ENCODE measurements at regions not wholly inside any gene's neighbourhood (a gene's known extent, or its start where the extent isn't known, plus 50 kb on each side); places are given as distances from the start of the nearest gene placed in this dataset.

DNA sequence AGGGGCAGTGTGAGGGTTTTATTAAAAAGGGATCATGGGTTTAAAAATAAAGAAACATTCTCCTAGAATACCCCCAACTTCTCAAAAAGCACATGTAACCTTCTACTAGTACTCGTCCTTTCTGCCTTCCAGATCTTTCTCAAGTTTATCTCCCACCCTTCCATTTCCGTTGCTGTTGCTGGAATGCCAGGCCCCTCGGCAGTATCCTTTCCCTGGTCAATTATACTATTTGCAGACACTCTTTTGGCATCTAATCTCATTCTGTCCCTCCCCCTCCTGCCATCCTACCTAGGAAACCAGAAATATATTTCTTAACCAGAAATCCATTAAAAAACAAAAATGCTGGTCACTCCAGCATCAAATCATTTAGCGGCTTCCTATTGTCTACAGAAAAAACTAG, 198.2 kb upstream of the ATP2B1 start:
- H3K36me3 Mint-ChIP-seq, result no peaks in the 10 kb centered on the region
- H3K27me3 Mint-ChIP-seq, result no peaks in the 10 kb centered on the region
- no peaks in the 10 kb centered on the region for H3K4me1 Mint-ChIP-seq (ENCODE audit: unreplicated experiment)
- H3K4me3 Mint-ChIP-seq, result no peak overlapping the region
- TF ChIP-seq, protein P1, sequence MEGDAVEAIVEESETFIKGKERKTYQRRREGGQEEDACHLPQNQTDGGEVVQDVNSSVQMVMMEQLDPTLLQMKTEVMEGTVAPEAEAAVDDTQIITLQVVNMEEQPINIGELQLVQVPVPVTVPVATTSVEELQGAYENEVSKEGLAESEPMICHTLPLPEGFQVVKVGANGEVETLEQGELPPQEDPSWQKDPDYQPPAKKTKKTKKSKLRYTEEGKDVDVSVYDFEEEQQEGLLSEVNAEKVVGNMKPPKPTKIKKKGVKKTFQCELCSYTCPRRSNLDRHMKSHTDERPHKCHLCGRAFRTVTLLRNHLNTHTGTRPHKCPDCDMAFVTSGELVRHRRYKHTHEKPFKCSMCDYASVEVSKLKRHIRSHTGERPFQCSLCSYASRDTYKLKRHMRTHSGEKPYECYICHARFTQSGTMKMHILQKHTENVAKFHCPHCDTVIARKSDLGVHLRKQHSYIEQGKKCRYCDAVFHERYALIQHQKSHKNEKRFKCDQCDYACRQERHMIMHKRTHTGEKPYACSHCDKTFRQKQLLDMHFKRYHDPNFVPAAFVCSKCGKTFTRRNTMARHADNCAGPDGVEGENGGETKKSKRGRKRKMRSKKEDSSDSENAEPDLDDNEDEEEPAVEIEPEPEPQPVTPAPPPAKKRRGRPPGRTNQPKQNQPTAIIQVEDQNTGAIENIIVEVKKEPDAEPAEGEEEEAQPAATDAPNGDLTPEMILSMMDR (conservative IDR thresholded peaks at IDR 0.05), result no peak
- H3K9me3 Mint-ChIP-seq, result peaks cover 18% of the 10 kb centered on the region
- H3K27ac Mint-ChIP-seq, result no peak overlapping the region
- DNase-seq (ENCODE audit: extremely low spot score, unreplicated experiment), result no peak

DNA sequence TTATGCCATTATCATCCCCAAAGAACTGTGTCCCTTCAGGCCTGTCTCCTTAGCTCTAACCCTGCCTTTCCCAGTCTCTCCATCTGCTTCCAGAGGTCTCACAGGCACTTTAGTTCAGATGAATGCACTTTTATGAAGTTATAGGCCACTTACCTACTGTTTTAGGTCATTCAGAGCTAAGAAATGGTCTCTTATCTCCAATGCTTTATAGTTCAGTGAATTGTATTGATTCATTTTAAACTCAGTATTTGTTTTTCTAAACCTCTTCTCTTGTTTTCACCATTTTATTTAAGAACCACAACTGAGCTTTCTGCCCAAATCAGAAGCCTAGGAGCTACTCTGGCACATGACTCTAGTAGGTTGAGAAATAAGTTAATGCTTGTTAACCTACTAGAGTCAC, 197.5 kb upstream of the ATP2B1 start:
- DNase-seq (ENCODE audit: extremely low spot score, unreplicated experiment), result no peak
- Mint-ChIP-seq H3K27me3 (no peaks in the 10 kb centered on the region), H3K36me3 (no peaks in the 10 kb centered on the region), H3K27ac (no peak overlapping the region), H3K4me1 (ENCODE audit: unreplicated experiment) (no peaks in the 10 kb centered on the region), H3K9me3 (peaks cover 15% of the 10 kb centered on the region), H3K4me3 (no peak overlapping the region)
- TF ChIP-seq, protein P1 (conservative IDR thresholded peaks at IDR 0.05), result no peak

DNA sequence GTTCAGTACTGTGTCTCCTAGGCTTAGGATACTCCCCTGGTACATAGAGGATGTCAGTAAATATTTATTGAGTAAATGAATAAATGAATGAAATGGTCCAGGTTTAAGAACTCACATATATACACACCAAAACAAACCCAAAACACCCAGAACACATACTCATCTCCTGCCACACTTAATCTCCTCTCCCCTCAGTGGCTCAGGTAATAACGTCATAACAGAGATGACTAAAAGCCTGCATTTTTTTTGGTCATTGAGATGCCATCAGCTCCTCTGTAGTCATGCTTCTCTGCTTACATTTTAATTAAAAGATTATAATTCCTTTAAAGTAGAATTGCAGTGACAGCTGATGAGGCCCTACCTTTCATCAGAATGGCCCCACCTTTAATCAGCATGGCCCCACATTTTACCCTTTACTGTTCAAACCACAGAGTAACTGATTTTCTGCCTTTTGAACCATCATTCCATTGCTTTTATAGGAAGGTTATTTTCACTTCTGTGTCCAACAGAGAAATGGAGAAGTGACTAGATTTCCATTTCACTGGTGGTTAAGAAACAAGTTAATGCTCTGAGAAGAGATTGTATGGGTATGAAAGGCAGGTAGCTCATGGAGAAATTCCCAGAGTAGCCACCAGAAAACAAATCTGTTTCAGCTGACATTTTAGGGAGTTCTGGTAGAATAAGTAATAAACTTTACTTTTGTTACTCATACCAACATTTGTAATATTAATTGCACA, 193.4 kb upstream of the ATP2B1 start:
- DNase-seq (ENCODE audit: extremely low spot score, unreplicated experiment), result no peak
- no peak overlapping the region for H3K27ac Mint-ChIP-seq
- no peak overlapping the region for H3K4me3 Mint-ChIP-seq

DNA sequence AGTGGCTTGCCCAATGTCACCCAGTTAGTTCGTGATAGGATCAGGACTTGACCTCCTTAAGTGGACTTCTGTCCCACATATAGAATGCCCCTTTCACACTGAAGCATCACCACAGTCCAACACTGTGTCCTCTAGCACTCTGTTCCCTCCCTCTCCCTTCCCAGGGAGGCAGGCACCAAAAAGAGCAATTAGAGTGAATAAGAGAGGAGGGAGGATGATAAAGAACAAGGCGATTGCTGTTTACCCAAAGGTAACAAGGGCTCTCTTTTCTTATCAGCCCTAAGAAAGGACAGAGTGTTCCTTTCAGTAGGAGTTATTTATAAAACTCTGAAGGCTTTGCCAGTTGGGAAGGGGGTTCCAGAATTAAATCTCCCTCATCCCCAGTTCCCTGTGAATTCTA, 192.7 kb upstream of the ATP2B1 start:
- no peak overlapping the region for H3K4me3 Mint-ChIP-seq
- H3K4me1 Mint-ChIP-seq (ENCODE audit: unreplicated experiment), result peaks cover 7% of the 10 kb centered on the region
- H3K27ac Mint-ChIP-seq, result no peak overlapping the region
- DNase-seq (ENCODE audit: extremely low spot score, unreplicated experiment), result no peak
- TF ChIP-seq, protein P1 (conservative IDR thresholded peaks at IDR 0.05), result no peak
- no peaks in the 10 kb centered on the region for H3K27me3 Mint-ChIP-seq
- H3K36me3 Mint-ChIP-seq, result no peaks in the 10 kb centered on the region
- no peaks in the 10 kb centered on the region for H3K9me3 Mint-ChIP-seq

More for the DNA sequence above, 193.4 kb upstream of the ATP2B1 start:
- Mint-ChIP-seq H3K9me3 (no peaks in the 10 kb centered on the region), H3K4me1 (ENCODE audit: unreplicated experiment) (peaks cover 7% of the 10 kb centered on the region), H3K36me3 (no peaks in the 10 kb centered on the region), H3K27me3 (no peaks in the 10 kb centered on the region)
- TF ChIP-seq, protein P1 (conservative IDR thresholded peaks at IDR 0.05), result no peak

DNA sequence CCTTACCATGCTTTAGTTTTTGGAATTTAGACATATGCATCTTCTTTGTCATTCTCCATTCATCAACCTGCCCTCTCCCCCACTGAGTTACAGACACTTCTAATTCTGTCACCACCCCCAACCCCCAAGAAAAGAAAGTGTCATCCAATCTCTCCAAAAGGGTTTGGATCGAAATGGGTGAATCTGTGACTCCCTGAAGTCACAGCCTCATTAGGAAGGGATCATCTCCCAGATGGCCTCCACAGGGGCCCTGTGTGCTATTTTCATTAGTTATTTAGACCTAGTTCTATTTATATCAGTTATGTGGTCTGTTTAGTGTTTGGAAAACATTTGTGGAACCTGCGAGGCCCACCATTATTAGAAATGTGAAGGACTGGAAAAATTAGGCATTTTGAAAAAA, 191.0 kb upstream of the ATP2B1 start:
- no peaks in the 10 kb centered on the region for H3K36me3 Mint-ChIP-seq
- DNase-seq (ENCODE audit: extremely low spot score, unreplicated experiment), result no peak
- no peaks in the 10 kb centered on the region for H3K27me3 Mint-ChIP-seq
- no peak overlapping the region for H3K4me3 Mint-ChIP-seq
- H3K27ac Mint-ChIP-seq, result no peak overlapping the region
- TF ChIP-seq, protein P1 (conservative IDR thresholded peaks at IDR 0.05), result no peak
- H3K4me1 Mint-ChIP-seq (ENCODE audit: unreplicated experiment), result peaks cover 9% of the 10 kb centered on the region
- no peaks in the 10 kb centered on the region for H3K9me3 Mint-ChIP-seq
